ENCODE measurements at regions not wholly inside any gene's neighbourhood (a gene's known extent, or its start where the extent isn't known, plus 50 kb on each side); places are given as distances from the start of the nearest gene placed in this dataset.

DNA sequence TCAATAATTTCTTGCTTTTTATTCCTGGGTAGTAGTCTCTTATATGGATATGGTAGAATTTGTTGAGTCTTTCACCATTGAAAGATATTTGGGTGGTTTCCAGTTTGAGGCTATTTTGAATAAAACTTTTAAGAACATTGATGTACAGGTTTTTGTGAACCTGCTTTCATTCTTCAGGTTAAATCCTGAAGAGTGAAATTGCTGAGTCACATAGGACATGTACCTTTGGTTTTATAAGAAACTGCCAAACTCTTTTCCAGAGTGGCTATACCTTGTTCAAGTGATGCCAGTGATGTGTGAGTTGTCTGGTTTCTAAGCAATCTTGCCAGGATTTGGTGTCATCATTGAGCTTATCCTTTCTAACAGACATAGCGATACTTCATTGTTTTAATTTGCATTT is 184.6 kb upstream of the PZP start:
- H3K27ac Mint-ChIP-seq (ENCODE audit: unreplicated experiment), result no peak overlapping the region
- no peak overlapping the region for H3K4me3 Mint-ChIP-seq (ENCODE audit: unreplicated experiment)
- TF ChIP-seq, protein P1, sequence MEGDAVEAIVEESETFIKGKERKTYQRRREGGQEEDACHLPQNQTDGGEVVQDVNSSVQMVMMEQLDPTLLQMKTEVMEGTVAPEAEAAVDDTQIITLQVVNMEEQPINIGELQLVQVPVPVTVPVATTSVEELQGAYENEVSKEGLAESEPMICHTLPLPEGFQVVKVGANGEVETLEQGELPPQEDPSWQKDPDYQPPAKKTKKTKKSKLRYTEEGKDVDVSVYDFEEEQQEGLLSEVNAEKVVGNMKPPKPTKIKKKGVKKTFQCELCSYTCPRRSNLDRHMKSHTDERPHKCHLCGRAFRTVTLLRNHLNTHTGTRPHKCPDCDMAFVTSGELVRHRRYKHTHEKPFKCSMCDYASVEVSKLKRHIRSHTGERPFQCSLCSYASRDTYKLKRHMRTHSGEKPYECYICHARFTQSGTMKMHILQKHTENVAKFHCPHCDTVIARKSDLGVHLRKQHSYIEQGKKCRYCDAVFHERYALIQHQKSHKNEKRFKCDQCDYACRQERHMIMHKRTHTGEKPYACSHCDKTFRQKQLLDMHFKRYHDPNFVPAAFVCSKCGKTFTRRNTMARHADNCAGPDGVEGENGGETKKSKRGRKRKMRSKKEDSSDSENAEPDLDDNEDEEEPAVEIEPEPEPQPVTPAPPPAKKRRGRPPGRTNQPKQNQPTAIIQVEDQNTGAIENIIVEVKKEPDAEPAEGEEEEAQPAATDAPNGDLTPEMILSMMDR (IDR thresholded peaks at IDR 0.05; ENCODE audit: partially characterized antibody, unreplicated experiment), result no peak
- DNase-seq, result no peak
- no peaks in the 10 kb centered on the region for H3K9me3 Mint-ChIP-seq (ENCODE audit: unreplicated experiment)
- no peaks in the 10 kb centered on the region for H3K4me1 Mint-ChIP-seq (ENCODE audit: low read depth, unreplicated experiment)
- no peaks in the 10 kb centered on the region for H3K27me3 Mint-ChIP-seq (ENCODE audit: unreplicated experiment)
- H3K36me3 Mint-ChIP-seq (ENCODE audit: unreplicated experiment), result no peaks in the 10 kb centered on the region

DNA sequence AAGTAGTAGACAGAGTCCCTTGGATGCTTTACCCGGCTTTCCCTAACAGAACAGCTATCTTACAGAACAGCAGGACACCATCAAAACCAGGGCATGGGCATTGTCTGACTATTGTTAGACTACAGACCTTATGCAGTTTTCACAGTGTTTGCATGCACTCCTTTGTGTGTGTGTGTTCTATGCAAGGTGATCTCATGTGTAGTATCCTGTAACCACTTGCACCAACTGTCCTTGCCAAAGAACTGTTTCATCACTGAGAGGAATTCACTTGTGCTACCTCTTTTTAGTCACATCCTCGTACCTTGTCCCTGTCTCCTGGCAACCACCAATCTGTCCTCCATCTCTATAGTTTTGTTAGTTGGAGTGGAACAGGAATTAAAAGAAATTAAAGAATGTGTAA is 183.6 kb upstream of the PZP start:
- Mint-ChIP-seq H3K4me1 (ENCODE audit: low read depth, unreplicated experiment) (no peaks in the 10 kb centered on the region), H3K27me3 (ENCODE audit: unreplicated experiment) (no peaks in the 10 kb centered on the region), H3K9me3 (ENCODE audit: unreplicated experiment) (no peaks in the 10 kb centered on the region), H3K4me3 (ENCODE audit: unreplicated experiment) (no peak overlapping the region), H3K27ac (ENCODE audit: unreplicated experiment) (no peak overlapping the region), H3K36me3 (ENCODE audit: unreplicated experiment) (no peaks in the 10 kb centered on the region)
- no peak for DNase-seq
- TF ChIP-seq, protein P1 (IDR thresholded peaks at IDR 0.05; ENCODE audit: partially characterized antibody, unreplicated experiment), result no peak

DNA sequence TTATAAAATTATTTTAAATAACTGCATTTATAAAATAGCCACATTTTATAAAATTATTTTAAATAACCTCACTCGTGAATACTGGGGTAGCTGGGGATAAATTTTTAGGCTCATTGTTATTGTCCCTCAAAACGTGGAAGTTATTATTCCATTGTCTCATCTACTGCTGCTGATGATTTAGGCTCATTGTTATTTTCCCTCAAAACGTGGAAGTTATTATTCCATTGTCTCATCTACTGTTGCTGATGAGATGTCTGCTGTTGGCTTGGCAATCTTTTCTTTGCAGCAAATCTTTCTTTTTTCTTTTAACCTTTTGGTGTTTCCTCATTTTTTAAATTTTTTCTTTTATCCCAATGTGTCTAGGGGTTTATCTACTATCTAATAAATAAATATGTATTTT is 182.6 kb upstream of the PZP start:
- H3K4me3 Mint-ChIP-seq (ENCODE audit: unreplicated experiment), result no peak overlapping the region
- DNase-seq, result no peak
- H3K27me3 Mint-ChIP-seq (ENCODE audit: unreplicated experiment), result no peaks in the 10 kb centered on the region
- no peaks in the 10 kb centered on the region for H3K36me3 Mint-ChIP-seq (ENCODE audit: unreplicated experiment)
- H3K4me1 Mint-ChIP-seq (ENCODE audit: low read depth, unreplicated experiment), result no peaks in the 10 kb centered on the region
- H3K9me3 Mint-ChIP-seq (ENCODE audit: unreplicated experiment), result no peaks in the 10 kb centered on the region
- TF ChIP-seq, protein P1 (IDR thresholded peaks at IDR 0.05; ENCODE audit: partially characterized antibody, unreplicated experiment), result no peak
- no peak overlapping the region for H3K27ac Mint-ChIP-seq (ENCODE audit: unreplicated experiment)

DNA sequence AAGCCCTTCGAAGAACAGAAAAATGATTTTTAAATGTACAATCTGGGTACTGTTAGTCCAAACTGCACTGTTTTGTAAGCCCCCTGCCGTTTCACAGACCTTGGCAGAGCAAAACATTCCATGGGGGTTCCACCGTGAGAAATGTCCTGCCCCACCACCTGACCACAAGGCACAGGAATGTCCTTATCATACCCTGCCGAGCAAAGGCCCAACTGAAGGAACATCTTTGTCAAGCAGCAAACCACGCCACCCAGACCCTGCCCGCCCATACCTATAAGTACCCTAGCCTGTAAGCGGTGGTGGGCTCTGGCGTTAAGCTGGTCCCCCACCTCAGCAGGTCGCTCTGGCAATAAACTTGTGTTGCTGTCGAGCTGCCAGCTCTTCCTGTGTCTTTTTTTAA is 181.6 kb upstream of the PZP start:
- TF ChIP-seq, protein P1 (IDR thresholded peaks at IDR 0.05; ENCODE audit: partially characterized antibody, unreplicated experiment), result no peak
- H3K36me3 Mint-ChIP-seq (ENCODE audit: unreplicated experiment), result no peaks in the 10 kb centered on the region
- no peaks in the 10 kb centered on the region for H3K9me3 Mint-ChIP-seq (ENCODE audit: unreplicated experiment)
- no peaks in the 10 kb centered on the region for H3K27me3 Mint-ChIP-seq (ENCODE audit: unreplicated experiment)
- no peak for DNase-seq
- H3K27ac Mint-ChIP-seq (ENCODE audit: unreplicated experiment), result no peak overlapping the region
- H3K4me3 Mint-ChIP-seq (ENCODE audit: unreplicated experiment), result no peak overlapping the region
- H3K4me1 Mint-ChIP-seq (ENCODE audit: low read depth, unreplicated experiment), result no peaks in the 10 kb centered on the region

DNA sequence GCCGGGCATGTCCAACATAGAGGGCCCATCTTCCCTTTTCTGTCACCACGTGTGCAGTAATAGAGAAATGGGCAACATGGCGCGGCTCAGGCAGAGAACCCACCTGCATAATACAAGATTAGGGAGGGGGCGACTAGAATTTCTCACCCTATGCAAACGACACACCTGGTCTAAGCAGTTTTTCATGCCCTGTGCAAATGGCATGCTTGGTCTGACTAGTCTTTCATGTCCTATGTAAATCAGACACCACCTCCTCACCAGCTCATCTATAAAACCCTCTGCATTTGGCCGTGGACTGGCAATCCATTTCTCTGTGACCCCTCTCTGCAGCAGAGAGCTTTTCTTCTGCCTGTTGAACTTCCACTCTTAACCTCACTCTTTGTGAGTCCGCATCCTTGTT is 180.2 kb upstream of the PZP start:
- Mint-ChIP-seq H3K27me3 (ENCODE audit: unreplicated experiment) (no peaks in the 10 kb centered on the region), H3K4me1 (ENCODE audit: low read depth, unreplicated experiment) (no peaks in the 10 kb centered on the region), H3K9me3 (ENCODE audit: unreplicated experiment) (no peaks in the 10 kb centered on the region), H3K36me3 (ENCODE audit: unreplicated experiment) (no peaks in the 10 kb centered on the region), H3K4me3 (ENCODE audit: unreplicated experiment) (no peak overlapping the region), H3K27ac (ENCODE audit: unreplicated experiment) (no peak overlapping the region)
- TF ChIP-seq, protein P1 (IDR thresholded peaks at IDR 0.05; ENCODE audit: partially characterized antibody, unreplicated experiment), result no peak
- DNase-seq, result no peak

All from glutamatergic neuron (in vitro differentiated cells).